NCI-H1092 (cell line): ENCODE measurements at regions not wholly inside any gene's neighbourhood (a gene's known extent, or its start where the extent isn't known, plus 50 kb on each side); places are given as distances from the start of the nearest gene placed in this dataset.

Source experiments
- DNase-seq: peaks from one replicate; lab custom pipeline; 2025; lab: John Stamatoyannopoulos, UW

DNA sequence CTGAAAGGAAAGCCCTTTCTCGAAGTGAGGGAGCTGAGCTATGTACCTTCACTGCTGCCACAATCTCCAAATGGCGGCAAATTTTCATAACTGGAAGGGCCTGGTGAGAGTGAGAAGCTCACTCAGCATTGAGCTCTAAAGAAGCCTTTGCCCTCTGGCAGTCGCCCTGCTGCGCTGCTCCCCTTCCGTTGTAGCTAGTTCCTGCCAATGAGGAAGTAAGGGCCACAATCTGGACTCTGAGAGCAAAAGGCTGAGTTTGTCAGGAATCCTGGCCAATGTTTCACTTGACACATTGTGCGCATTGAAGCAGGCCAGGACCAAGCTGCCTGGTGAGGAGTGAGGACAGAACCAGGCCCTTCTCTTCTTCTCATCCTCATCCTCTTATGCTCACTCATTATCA, 579.5 kb downstream of the PDCD6IP start:
- DNase-seq = no peak

DNA sequence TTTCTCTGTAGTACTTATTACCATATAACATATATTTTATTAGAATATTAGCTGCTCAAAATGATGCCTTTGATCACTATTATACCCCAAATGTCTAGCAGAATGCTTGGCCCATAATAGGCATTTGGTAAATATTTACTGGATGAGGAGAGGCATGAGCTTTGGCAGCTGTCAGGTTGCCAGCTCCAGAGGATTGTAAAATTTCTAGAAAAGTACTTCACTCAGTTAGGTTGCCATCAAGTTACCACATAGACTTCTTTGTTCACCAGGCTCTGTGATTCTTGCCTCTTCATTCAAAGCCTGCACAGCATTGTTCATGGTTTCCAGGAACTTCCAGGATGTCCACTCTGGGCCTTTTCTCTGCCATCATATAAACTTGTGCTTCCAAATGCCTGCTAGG, 582.8 kb downstream of the PDCD6IP start:
- DNase-seq = no peak

DNA sequence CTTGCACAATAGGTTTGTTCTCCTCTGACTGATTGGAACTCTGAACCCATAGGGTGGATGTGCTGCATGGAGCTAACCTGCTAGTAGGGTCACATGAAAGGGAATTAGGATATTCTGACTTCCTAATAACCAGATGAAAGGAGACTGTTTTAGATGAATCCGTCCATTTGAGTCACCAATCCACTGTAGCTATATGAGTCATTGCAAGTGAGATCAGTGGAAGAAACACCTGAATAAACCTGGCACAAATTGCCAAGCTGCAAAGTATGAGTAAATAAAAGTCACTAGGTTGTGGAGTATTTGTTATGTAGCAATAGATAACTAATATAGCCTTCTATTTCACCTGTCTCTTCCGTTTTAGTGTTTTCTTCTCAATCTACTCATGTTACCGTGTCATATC, 584.4 kb downstream of the PDCD6IP start:
- DNase-seq = no peak

- DNase-seq = no peak
Measured at GRCh38 chr3:34386309-34386708, 587.9 kb downstream of the PDCD6IP start.

GRCh38 chr3:34387826-34388564, 589.6 kb downstream of the PDCD6IP start:
- no peak for DNase-seq

- DNase-seq = no peak
Measured at GRCh38 chr3:34388830-34389229, 590.4 kb downstream of the PDCD6IP start.

DNA sequence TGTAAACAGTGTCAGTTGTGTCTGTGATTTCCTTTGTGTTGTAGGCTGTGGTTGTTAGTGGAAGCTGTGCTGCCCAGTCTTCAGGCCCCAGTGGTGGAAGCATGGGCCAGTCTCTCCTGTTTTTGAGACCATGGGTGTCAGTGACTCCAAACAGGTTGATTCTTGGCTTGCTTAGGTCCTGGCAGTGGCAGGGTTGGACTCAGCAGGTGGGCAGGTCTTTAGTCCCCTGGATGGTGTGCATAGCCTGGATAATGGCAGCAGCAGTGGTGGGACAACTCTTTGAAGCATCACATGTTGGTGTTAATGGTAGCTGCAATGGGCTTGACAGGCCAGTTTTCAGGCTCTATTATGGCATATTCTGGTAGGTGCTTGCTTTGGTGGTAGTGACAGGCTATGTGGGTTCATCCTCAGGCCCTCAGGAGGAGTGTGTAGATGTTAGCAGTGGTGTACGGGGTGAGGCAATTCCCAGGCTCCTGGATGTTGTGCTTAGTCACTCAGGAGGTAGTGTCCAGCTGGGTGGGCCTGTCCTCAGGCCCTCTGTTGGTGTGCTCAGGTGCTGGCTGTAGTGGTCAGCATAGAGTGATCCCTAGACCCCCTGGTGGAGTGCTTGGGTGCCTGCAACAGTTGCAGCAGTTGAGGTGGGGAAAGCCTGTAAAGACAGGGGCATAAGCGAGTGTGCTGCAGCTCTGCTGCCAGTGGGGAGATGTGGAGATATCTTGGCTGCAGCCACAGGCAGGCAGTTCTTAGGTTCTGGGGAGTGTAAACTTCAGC, 596.7 kb downstream of the PDCD6IP start:
- DNase-seq = no peak

DNA sequence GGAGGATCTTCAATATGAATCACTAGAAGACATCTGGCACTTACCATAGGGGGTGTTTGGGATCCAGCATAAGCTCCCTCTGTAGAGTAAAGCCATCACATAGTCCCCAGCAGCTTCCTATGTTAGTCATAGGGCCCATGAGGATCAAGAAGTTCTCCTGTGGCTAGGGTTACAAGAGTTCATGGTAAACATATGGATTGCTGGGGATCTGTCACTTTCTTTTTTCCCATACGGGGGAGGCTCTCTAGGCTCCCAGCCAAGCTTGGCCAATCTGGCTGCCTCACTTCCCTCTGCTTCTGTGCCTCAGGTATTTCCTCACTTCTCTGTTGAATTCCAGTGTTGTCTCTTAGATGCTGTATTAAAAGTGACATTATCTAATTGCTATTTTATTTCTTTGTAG, 597.9 kb downstream of the PDCD6IP start:
- no peak for DNase-seq

DNA sequence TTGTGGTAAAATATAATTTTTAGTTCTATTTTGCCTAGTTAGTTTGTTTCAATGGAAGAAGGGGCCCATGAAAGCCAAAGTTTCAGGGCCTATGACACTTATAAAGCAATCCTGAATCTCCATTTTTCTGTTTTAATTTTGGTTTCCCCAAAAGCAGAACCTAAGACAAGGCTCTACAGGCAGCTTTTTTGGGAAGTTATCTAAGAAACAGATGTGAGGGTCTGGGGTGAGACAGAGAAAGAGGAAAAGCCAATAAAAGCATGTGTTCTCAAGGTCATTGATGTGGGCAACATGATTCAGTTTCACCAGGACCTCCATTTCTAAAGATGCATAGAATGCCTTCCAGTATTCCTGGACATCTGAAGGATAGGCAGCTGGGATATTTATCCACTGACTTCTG, 598.5 kb downstream of the PDCD6IP start:
- no peak for DNase-seq

DNA sequence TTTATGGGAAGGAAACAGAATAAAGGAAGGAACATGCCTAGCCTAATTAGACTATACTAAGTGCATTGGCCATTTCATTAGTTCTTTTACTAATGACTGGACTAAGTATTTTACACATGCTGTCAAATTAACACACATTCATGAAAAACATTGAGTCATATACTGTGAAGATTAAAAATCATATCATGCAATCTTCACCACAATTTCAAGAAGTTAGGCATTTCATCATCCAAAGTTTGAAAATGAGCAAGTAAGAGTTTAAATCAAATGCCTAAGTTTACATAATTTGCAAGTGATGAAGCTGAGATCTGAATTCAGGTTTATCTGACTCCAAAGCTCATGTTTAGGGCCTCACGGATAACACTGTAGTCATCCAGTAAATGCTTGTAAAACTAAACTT, 601.0 kb downstream of the PDCD6IP start:
- DNase-seq = no peak

GRCh38 chr3:34405159-34405558, 606.7 kb downstream of the PDCD6IP start:
- DNase-seq = peak; percentile 15

DNA sequence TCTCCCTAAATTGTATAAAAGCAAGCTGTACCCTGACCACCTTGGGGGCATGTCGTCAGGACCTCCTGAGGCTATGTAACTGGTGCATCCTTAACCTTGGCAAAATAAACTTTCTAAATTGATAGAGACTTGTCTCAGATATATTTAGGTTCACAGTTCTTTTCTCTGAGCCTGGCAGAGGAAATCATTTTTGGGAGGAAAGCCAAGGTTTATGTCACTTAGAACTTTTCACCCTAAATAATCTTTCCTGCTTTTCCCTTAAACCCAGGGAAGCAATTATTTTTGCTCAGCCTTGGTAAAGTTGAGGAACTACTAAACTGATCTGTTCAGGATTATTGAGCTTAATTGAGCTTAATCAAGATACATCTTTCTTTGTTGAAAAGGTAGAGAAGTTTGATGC, 608.9 kb downstream of the PDCD6IP start:
- DNase-seq = no peak

GRCh38 chr3:34408088-34408487, 609.7 kb downstream of the PDCD6IP start:
- DNase-seq = no peak

- no peak for DNase-seq
Measured at GRCh38 chr3:34411596-34411995, 613.2 kb downstream of the PDCD6IP start.

- no peak for DNase-seq
Measured at GRCh38 chr3:34419801-34420200, 621.4 kb downstream of the PDCD6IP start.

GRCh38 chr3:34421762-34422161, 623.3 kb downstream of the PDCD6IP start:
- no peak for DNase-seq

GRCh38 chr3:34439796-34440195, 641.4 kb downstream of the PDCD6IP start:
- no peak for DNase-seq

GRCh38 chr3:34444137-34444536, 645.7 kb downstream of the PDCD6IP start:
- no peak for DNase-seq

GRCh38 chr3:34449305-34449704, 650.9 kb downstream of the PDCD6IP start:
- no peak for DNase-seq

GRCh38 chr3:34463414-34463813, 665.0 kb downstream of the PDCD6IP start:
- no peak for DNase-seq

DNA sequence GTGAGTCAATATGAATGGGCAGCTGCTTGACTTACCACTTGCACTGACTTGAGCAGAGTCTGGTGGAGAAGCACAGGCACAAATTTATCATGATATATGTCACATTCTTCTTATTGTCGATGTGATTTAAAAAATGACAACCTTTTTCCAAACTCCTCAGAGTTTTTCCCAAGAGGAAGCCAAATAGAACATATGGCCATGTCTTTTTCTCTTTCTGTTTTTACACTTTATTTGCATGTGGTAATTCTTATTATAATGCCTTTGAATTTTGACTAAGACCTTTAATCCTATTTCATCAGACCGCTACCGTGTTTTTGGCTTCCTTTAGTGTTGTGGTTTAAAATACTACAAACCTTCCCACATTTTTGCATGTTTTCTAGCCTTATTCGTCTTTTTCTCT, 666.2 kb downstream of the PDCD6IP start:
- DNase-seq = no peak

DNA sequence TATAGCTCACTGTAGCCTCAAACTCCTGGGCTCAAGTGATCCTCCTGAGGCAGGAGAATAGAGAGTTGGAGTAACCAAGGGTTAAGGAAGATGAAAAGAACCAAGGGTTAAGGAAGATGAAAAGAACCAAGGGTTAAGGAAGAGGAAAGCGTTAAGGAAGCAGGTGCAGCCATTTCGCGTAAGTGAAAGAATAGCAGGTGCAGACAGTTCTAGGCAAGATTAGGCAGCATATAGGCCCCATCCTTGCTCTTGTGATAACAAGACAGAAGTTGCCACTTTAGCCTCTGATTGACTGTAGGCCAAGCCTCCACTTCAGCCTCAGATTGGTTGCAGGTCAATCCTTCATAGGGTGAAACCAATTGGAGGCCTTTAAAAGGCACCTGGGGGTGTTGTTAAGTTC, 677.4 kb downstream of the PDCD6IP start:
- DNase-seq = no peak

DNA sequence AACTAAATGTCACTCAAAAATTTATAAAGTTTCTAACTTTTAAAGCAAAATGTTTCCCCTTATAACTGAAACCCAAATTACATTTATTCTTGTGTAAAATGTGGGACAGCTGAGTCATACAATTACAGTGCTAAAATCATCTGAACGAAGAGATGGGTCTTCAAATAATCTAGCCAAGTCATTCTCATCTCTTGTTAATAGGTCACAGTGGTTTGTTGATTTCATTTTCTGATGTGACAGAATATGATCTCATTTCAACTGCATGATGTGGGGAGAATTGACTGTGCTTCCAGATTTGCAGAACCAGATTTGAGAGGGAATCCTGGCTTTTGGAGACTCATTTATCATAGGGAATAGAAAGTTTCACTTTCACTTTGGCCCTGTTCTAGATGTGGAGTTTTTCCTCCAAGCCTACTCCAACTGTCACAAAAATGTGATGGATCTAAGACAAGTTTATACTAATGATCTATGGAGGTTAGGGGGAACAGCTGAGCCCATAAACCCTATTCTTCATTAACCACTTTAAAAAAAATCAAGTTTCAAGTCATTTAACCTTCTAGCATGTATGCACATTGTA, 685.0 kb downstream of the PDCD6IP start:
- DNase-seq = no peak
